ENCODE measurements at regions not wholly inside any gene's neighbourhood (a gene's known extent, or its start where the extent isn't known, plus 50 kb on each side); places are given as distances from the start of the nearest gene placed in this dataset.

GRCh38 chr12:115335594-115335993, 651.6 kb upstream of the TBX3 start:
- no peak for TF ChIP-seq USF1 (IDR thresholded peaks at IDR 0.05)
- no peak for TF ChIP-seq TAF1 (IDR thresholded peaks at IDR 0.05; ENCODE audit: low read depth)
- TF ChIP-seq TCF12 (IDR thresholded peaks at IDR 0.05; ENCODE audit: low read depth), result no peak
- no peak for TF ChIP-seq EGR1 (IDR thresholded peaks at IDR 0.05)
- no peak for TF ChIP-seq CEBPB (IDR thresholded peaks at IDR 0.05)
- TF ChIP-seq YY1 (IDR thresholded peaks at IDR 0.05; ENCODE audit: low read depth), result no peak
- no peak for TF ChIP-seq ZBTB7A (IDR thresholded peaks at IDR 0.05; ENCODE audit: low read depth)
- no peak for TF ChIP-seq CREB1 (IDR thresholded peaks at IDR 0.05; ENCODE audit: low read depth)
- TF ChIP-seq MAX (IDR thresholded peaks at IDR 0.05), result no peak
- TF ChIP-seq RAD21 (IDR thresholded peaks at IDR 0.05; ENCODE audit: low read depth), result no peak
- no peak for TF ChIP-seq EP300 (IDR thresholded peaks at IDR 0.05; ENCODE audit: borderline replicate concordance)
- no peak for TF ChIP-seq REST (IDR thresholded peaks at IDR 0.05; ENCODE audit: low read depth)
- no peak for TF ChIP-seq FOXM1 (IDR thresholded peaks at IDR 0.05; ENCODE audit: borderline replicate concordance, low read depth)
- no peak for TF ChIP-seq NFIC (IDR thresholded peaks at IDR 0.05)
- no peak for TF ChIP-seq TEAD4 (IDR thresholded peaks at IDR 0.05)

DNA sequence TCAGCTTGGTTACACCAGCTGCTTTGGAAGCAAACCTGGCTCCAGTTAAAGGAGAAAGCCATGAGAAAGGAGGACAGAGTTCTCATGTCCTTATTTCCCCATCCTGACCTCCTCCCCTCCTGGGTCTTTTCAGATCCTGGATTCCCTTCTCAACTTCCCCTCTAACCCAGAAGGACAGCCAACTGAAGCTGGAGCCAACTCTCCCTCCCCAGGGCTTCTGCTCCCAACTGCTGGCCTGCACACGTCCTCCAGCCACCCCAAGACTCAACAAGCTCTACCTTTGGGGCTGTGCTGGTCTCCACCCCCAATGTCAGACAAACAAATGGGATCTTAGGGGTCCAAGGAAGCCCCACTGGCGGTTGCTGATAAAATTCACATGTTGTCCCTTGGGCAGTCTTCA, 651.1 kb upstream of the TBX3 start:
- TF ChIP-seq ZBTB7A (IDR thresholded peaks at IDR 0.05; ENCODE audit: low read depth) (no peak), TCF12 (IDR thresholded peaks at IDR 0.05; ENCODE audit: low read depth) (no peak), CREB1 (IDR thresholded peaks at IDR 0.05; ENCODE audit: low read depth) (no peak), EGR1 (IDR thresholded peaks at IDR 0.05) (no peak), NFIC (IDR thresholded peaks at IDR 0.05) (no peak), TAF1 (IDR thresholded peaks at IDR 0.05; ENCODE audit: low read depth) (no peak), USF1 (IDR thresholded peaks at IDR 0.05) (no peak)

DNA sequence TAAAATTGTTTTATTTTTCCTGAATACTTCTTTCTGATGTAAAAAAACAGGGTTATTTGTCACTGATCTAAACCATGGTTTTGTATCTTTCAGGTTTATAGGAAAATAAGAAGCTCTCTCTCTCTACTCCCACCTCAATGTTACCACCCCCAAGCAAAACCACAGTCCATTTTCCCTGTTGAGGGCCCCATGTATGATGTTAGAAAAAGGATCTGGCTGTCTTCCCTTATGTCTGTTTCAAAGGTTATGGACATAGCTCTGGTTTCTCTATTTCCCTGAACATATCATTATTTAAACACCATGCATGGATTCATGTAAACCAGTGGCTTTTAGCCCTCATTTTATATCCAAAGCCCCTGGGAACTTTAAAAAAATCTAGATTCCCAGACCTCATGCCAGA, 649.0 kb upstream of the TBX3 start:
- TF ChIP-seq YY1 (IDR thresholded peaks at IDR 0.05; ENCODE audit: low read depth) (no peak), USF1 (IDR thresholded peaks at IDR 0.05) (no peak), CREB1 (IDR thresholded peaks at IDR 0.05; ENCODE audit: low read depth) (no peak), TAF1 (IDR thresholded peaks at IDR 0.05; ENCODE audit: low read depth) (no peak), ZBTB7A (IDR thresholded peaks at IDR 0.05; ENCODE audit: low read depth) (no peak), MAX (IDR thresholded peaks at IDR 0.05) (no peak), TCF12 (IDR thresholded peaks at IDR 0.05; ENCODE audit: low read depth) (no peak), EP300 (IDR thresholded peaks at IDR 0.05; ENCODE audit: borderline replicate concordance) (no peak), EGR1 (IDR thresholded peaks at IDR 0.05) (no peak), CEBPB (IDR thresholded peaks at IDR 0.05) (no peak), FOXM1 (IDR thresholded peaks at IDR 0.05; ENCODE audit: borderline replicate concordance, low read depth) (no peak), NFIC (IDR thresholded peaks at IDR 0.05) (no peak), RAD21 (IDR thresholded peaks at IDR 0.05; ENCODE audit: low read depth) (no peak), TEAD4 (IDR thresholded peaks at IDR 0.05) (no peak), REST (IDR thresholded peaks at IDR 0.05; ENCODE audit: low read depth) (no peak)

GRCh38 chr12:115325858-115326257, 641.9 kb upstream of the TBX3 start:
- TF ChIP-seq MAX (IDR thresholded peaks at IDR 0.05), result no peak
- no peak for TF ChIP-seq YY1 (IDR thresholded peaks at IDR 0.05; ENCODE audit: low read depth)
- no peak for TF ChIP-seq NFIC (IDR thresholded peaks at IDR 0.05)
- TF ChIP-seq TCF12 (IDR thresholded peaks at IDR 0.05; ENCODE audit: low read depth), result no peak
- TF ChIP-seq EP300 (IDR thresholded peaks at IDR 0.05; ENCODE audit: borderline replicate concordance), result no peak
- TF ChIP-seq ZBTB7A (IDR thresholded peaks at IDR 0.05; ENCODE audit: low read depth), result no peak
- TF ChIP-seq REST (IDR thresholded peaks at IDR 0.05; ENCODE audit: low read depth), result no peak
- no peak for TF ChIP-seq TAF1 (IDR thresholded peaks at IDR 0.05; ENCODE audit: low read depth)
- TF ChIP-seq CREB1 (IDR thresholded peaks at IDR 0.05; ENCODE audit: low read depth), result no peak
- no peak for TF ChIP-seq RAD21 (IDR thresholded peaks at IDR 0.05; ENCODE audit: low read depth)
- no peak for TF ChIP-seq FOXM1 (IDR thresholded peaks at IDR 0.05; ENCODE audit: borderline replicate concordance, low read depth)
- TF ChIP-seq CEBPB (IDR thresholded peaks at IDR 0.05), result no peak
- TF ChIP-seq TEAD4 (IDR thresholded peaks at IDR 0.05), result no peak
- TF ChIP-seq EGR1 (IDR thresholded peaks at IDR 0.05), result no peak
- TF ChIP-seq USF1 (IDR thresholded peaks at IDR 0.05), result no peak
